Activated CD4-positive, alpha-beta memory T cell treated with anti-CD3 and anti-CD28 coated beads, Interleukin-2, amount 10 ng/mL, durations not matched to agents 7 days and 5 days (primary cell): ENCODE measurements at regions not wholly inside any gene's neighbourhood (a gene's known extent, or its start where the extent isn't known, plus 50 kb on each side); places are given as distances from the start of the nearest gene placed in this dataset.
"Not testable (repeated sequence)": the region's sequence is repeated elsewhere in the genome, so short reads cannot be mapped to it uniquely, and the experiment has no call there.

Source experiments
- CTCF ChIA-PET: fragments of 350-600 bp; sonication (Branson Sonifier 250); formaldehyde crosslinking; loops from one replicate; lab custom pipeline; 2021; ENCODE audit warnings: antibody characterized with exemption, inconsistent platforms; lab: Charles Lee
- POLR2A ChIA-PET: fragments of 350-600 bp; sonication (Branson Sonifier 250); formaldehyde crosslinking; loops from one replicate; lab custom pipeline; 2021; ENCODE audit warnings: antibody characterized with exemption; lab: Charles Lee
- DNase-seq: peaks from one replicate; pipeline ENCODE4 v3.0.0-alpha.2; 2020
- H3K27ac Mint-ChIP-seq: one replicate; pipeline ENCODE4 v1.8.0; 2021; ENCODE audit warnings: mild to moderate bottlenecking, mixed read lengths
- H3K27me3 Mint-ChIP-seq: one replicate; pipeline ENCODE4 v1.8.0; 2021; ENCODE audit warnings: mixed read lengths
- H3K36me3 Mint-ChIP-seq: one replicate; pipeline ENCODE4 v1.8.0; 2021; ENCODE audit warnings: low read depth, mixed read lengths
- H3K4me1 Mint-ChIP-seq: one replicate; pipeline ENCODE4 v1.8.0; 2021; ENCODE audit warnings: mixed read lengths
- H3K4me3 Mint-ChIP-seq: one replicate; pipeline ENCODE4 v1.8.0; 2021; ENCODE audit warnings: mild to moderate bottlenecking, mixed read lengths
- H3K9me3 Mint-ChIP-seq: one replicate; pipeline ENCODE4 v1.8.0; 2021; ENCODE audit warnings: mixed read lengths

- DNase-seq: no peak
- CTCF ChIA-PET: no interaction called here
- Mint-ChIP-seq H3K4me1 (no peaks in the 10 kb centered on the region), H3K36me3 (no peaks in the 10 kb centered on the region), H3K27me3 (peaks cover 45% of the 10 kb centered on the region), H3K9me3 (no peaks in the 10 kb centered on the region), H3K4me3 (no peak overlapping the region), H3K27ac (no peak overlapping the region)
- POLR2A ChIA-PET: no interaction called here
These were observed 121.3 kb downstream of the RAMP3 start for GRCh38 chr7:45278763-45279398.

GRCh38 chr7:45289611-45290010 is 132.0 kb downstream of the RAMP3 start:
- H3K4me1 Mint-ChIP-seq, H3K36me3 Mint-ChIP-seq, DNase-seq, POLR2A ChIA-PET, H3K27me3 Mint-ChIP-seq, CTCF ChIA-PET, H3K27ac Mint-ChIP-seq, H3K4me3 Mint-ChIP-seq: not testable (repeated sequence)
- peaks cover 13% of the 10 kb centered on the region for H3K9me3 Mint-ChIP-seq

GRCh38 chr7:45290880-45291279 is 133.3 kb downstream of the RAMP3 start:
- Mint-ChIP-seq H3K36me3 (no peaks in the 10 kb centered on the region), H3K9me3 (peaks cover 13% of the 10 kb centered on the region), H3K4me1 (no peaks in the 10 kb centered on the region), H3K27me3 (peaks cover 2% of the 10 kb centered on the region), H3K27ac (no peak overlapping the region), H3K4me3 (no peak overlapping the region)
- no peak for DNase-seq
- ChIA-PET CTCF (no interaction called here), POLR2A (no interaction called here)

GRCh38 chr7:45292481-45292880 is 134.9 kb downstream of the RAMP3 start:
- Mint-ChIP-seq H3K9me3 (peaks cover 12% of the 10 kb centered on the region), H3K4me3 (no peak overlapping the region), H3K27ac (no peak overlapping the region), H3K4me1 (no peaks in the 10 kb centered on the region), H3K27me3 (peaks cover 6% of the 10 kb centered on the region), H3K36me3 (no peaks in the 10 kb centered on the region)
- DNase-seq: no peak
- POLR2A ChIA-PET: no interaction called here
- CTCF ChIA-PET: no interaction called here

- CTCF ChIA-PET: no interaction called here
- Mint-ChIP-seq H3K9me3 (peaks cover 6% of the 10 kb centered on the region), H3K27ac (no peak overlapping the region), H3K36me3 (no peaks in the 10 kb centered on the region), H3K27me3 (peaks cover 8% of the 10 kb centered on the region), H3K4me1 (no peaks in the 10 kb centered on the region), H3K4me3 (no peak overlapping the region)
- POLR2A ChIA-PET: no interaction called here
- DNase-seq: no peak
These were observed 135.8 kb downstream of the RAMP3 start for GRCh38 chr7:45293295-45293942.

- DNase-seq: no peak
- no peaks in the 10 kb centered on the region for H3K36me3 Mint-ChIP-seq
- no peaks in the 10 kb centered on the region for H3K9me3 Mint-ChIP-seq
- POLR2A ChIA-PET: no interaction called here
- no peaks in the 10 kb centered on the region for H3K4me1 Mint-ChIP-seq
- no peak overlapping the region for H3K27ac Mint-ChIP-seq
- no peak overlapping the region for H3K4me3 Mint-ChIP-seq
- CTCF ChIA-PET: no interaction called here
- H3K27me3 Mint-ChIP-seq: peaks cover 14% of the 10 kb centered on the region
These were observed 137.0 kb downstream of the RAMP3 start for GRCh38 chr7:45294559-45294958.

GRCh38 chr7:45295222-45295621 is 137.6 kb downstream of the RAMP3 start:
- H3K36me3 Mint-ChIP-seq: no peaks in the 10 kb centered on the region
- ChIA-PET POLR2A (no interaction called here), CTCF (no interaction called here)
- H3K27ac Mint-ChIP-seq: no peak overlapping the region
- no peak for DNase-seq
- H3K9me3 Mint-ChIP-seq: no peaks in the 10 kb centered on the region
- H3K4me3 Mint-ChIP-seq: no peak overlapping the region
- H3K4me1 Mint-ChIP-seq: no peaks in the 10 kb centered on the region
- H3K27me3 Mint-ChIP-seq: peaks cover 18% of the 10 kb centered on the region

- no peaks in the 10 kb centered on the region for H3K36me3 Mint-ChIP-seq
- no peaks in the 10 kb centered on the region for H3K4me1 Mint-ChIP-seq
- no peak for DNase-seq
- no peak overlapping the region for H3K27ac Mint-ChIP-seq
- H3K9me3 Mint-ChIP-seq: no peaks in the 10 kb centered on the region
- POLR2A ChIA-PET: no interaction called here
- no peak overlapping the region for H3K4me3 Mint-ChIP-seq
- CTCF ChIA-PET: no interaction called here
- H3K27me3 Mint-ChIP-seq: peaks cover 29% of the 10 kb centered on the region
These were observed 139.2 kb downstream of the RAMP3 start for GRCh38 chr7:45296748-45297147.

GRCh38 chr7:45306752-45307305 is 149.2 kb downstream of the RAMP3 start:
- ChIA-PET CTCF (no interaction called here), POLR2A (no interaction called here)
- peaks cover 19% of the 10 kb centered on the region for H3K27me3 Mint-ChIP-seq
- DNase-seq: no peak
- no peaks in the 10 kb centered on the region for H3K36me3 Mint-ChIP-seq
- H3K4me1 Mint-ChIP-seq: no peaks in the 10 kb centered on the region
- H3K9me3 Mint-ChIP-seq: peaks cover 9% of the 10 kb centered on the region
- no peak overlapping the region for H3K27ac Mint-ChIP-seq
- H3K4me3 Mint-ChIP-seq: no peak overlapping the region

- ChIA-PET POLR2A (no interaction called here), CTCF (no interaction called here)
- no peaks in the 10 kb centered on the region for H3K4me1 Mint-ChIP-seq
- peaks cover 3% of the 10 kb centered on the region for H3K36me3 Mint-ChIP-seq
- peaks cover 17% of the 10 kb centered on the region for H3K27me3 Mint-ChIP-seq
- no peak overlapping the region for H3K4me3 Mint-ChIP-seq
- peaks cover 9% of the 10 kb centered on the region for H3K9me3 Mint-ChIP-seq
- no peak overlapping the region for H3K27ac Mint-ChIP-seq
- DNase-seq: no peak
These were observed 154.0 kb downstream of the RAMP3 start for GRCh38 chr7:45311597-45311996.

GRCh38 chr7:45315512-45315911 is 157.9 kb downstream of the RAMP3 start:
- H3K4me3 Mint-ChIP-seq, POLR2A ChIA-PET, CTCF ChIA-PET, DNase-seq, H3K27ac Mint-ChIP-seq, H3K36me3 Mint-ChIP-seq, H3K4me1 Mint-ChIP-seq: not testable (repeated sequence)
- H3K9me3 Mint-ChIP-seq: peaks cover 12% of the 10 kb centered on the region
- peaks cover 23% of the 10 kb centered on the region for H3K27me3 Mint-ChIP-seq

GRCh38 chr7:45324683-45325237 is 167.2 kb downstream of the RAMP3 start:
- Mint-ChIP-seq H3K9me3 (no peaks in the 10 kb centered on the region), H3K4me1 (peaks cover 4% of the 10 kb centered on the region), H3K27me3 (peaks cover 3% of the 10 kb centered on the region), H3K27ac (no peak overlapping the region), H3K4me3 (no peak overlapping the region), H3K36me3 (no peaks in the 10 kb centered on the region)
- ChIA-PET POLR2A (no interaction called here), CTCF (no interaction called here)
- no peak for DNase-seq

GRCh38 chr7:45325378-45325777 is 167.8 kb downstream of the RAMP3 start:
- Mint-ChIP-seq H3K27me3 (peaks cover 3% of the 10 kb centered on the region), H3K36me3 (no peaks in the 10 kb centered on the region), H3K4me1 (peaks cover 4% of the 10 kb centered on the region), H3K9me3 (no peaks in the 10 kb centered on the region), H3K27ac (no peak overlapping the region), H3K4me3 (no peak overlapping the region)
- DNase-seq: no peak
- POLR2A ChIA-PET: no interaction called here
- CTCF ChIA-PET: no interaction called here
